ENCODE measurements at regions not wholly inside any gene's neighbourhood (a gene's known extent, or its start where the extent isn't known, plus 50 kb on each side); places are given as distances from the start of the nearest gene placed in this dataset. TPM values are rescaled to one million over a fixed set of nuclear protein-coding genes. Genes with fewer than 3 reads are reported as not detected.
A peak's percentile ranks its signal among the peaks of the same experiment; 100 is the strongest.

DNA sequence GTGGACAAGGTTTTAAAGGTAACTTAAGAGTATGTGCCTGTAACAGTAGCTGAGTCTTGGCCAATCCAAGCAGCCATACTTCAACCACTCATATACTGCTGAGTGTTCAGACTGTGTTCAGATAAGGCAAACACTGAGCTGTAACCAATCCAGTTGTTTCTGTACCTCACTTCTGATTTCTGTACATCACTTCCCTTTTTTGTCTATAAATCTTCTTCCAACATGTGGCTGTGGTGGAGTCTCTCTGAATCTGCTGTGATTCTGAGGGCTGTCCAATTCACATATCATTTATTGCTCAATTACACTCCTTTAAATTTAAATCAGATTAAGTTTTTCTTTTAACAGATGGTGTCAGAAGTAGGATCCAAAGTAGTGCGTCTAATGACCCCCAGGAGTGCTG is 149.5 kb upstream of the PHF14 start:
- no peak for DNase-seq (ENCODE audit: low read depth)

DNA sequence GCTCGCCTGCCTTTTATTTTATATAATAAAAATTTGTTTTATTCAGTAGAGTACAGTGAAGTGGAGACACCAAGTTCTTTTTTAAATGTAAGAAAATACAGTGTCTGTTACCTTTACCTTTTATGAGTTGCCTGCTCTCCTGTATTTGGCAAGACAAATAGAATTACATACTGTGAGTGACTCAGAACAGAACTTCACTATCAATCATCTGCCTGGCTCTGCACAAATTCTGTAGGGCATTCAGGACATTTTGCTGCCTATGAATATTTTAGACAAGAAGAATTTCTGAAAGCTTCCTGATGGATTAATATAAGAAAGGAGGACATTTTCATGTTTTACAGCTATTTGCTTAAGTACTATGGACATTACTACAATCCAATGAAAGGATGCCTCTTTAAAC is 135.4 kb upstream of the PHF14 start:
- DNase-seq (ENCODE audit: low read depth) = no peak

DNA sequence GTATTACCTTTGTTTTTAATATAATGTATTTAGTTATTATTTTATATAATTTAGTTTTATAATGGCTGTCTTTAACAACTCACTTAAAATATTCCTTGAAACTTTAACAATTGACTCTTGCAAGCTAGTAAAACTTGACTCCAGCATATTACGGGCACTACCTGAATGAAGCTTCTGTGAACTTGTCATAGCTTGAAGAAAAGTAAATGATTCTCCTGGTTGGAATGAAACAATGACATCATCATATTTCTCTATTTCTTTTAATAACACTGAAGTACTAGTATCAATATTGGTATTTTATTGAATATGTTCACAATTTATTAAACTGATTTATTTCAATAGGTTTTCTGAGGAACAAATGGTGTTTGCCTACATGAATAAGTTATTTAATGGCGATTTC is 128.4 kb upstream of the PHF14 start:
- DNase-seq (ENCODE audit: low read depth) = no peak

DNA sequence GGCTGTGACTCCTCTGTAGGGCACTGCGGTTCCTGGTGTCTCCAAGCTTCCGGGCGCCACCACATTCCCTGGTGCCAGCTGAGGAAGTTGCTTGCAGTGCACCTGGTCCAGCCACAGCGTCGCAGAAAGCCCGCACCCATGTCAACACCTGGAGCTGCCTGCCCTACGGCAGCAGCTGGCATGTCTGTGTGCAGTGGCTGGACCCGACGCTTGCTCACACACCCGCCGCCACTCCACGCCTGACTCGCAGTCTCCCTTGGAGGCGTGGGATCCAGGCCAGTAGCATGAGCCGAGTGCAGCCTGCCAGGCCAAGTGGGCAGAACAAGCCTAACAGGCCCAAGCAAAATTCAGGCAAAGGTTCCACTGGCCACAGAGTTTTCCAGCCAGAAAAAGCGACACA is 118.1 kb upstream of the PHF14 start:
- no peak for DNase-seq (ENCODE audit: low read depth)

DNA sequence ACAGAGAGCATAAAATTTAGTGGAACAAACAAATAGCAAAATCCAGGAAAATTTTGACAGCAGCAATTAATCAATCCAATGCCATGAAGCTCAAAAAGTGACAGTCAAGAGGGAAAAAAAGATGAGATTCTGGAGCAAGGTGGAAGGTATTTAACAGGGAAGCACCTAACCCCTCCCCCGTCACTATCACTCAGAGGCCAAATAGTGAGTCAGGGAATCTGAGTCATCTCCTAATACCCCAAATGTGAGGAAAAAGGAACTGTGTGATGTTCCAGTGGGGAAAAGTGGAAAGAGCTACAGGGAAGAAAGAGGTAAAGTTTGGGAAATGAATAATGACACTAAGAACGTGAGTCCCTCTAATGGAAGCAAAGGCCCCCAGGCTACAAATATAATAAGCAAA is 113.2 kb upstream of the PHF14 start:
- DNase-seq (ENCODE audit: low read depth) = peak; percentile 50

DNA sequence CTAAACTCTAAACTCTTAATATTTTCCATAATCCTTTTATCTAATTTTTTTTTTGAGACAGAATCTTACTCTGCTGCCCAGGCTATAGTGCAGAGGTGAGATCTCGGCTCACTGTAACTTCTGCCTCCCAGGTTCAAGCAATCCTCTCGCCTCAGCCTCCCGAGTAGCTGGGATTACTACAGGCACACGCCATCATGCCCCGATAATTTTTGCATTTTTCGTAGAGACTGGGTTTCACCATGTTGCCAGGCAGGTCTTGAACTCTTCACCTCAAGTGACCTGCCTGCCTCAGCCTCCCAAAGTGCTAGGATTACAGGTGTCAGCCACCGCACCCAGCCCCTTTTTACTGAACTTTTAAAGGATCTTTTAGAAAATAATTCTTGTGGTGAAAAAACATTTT is 110.2 kb upstream of the PHF14 start:
- DNase-seq (ENCODE audit: low read depth) = no peak

DNA sequence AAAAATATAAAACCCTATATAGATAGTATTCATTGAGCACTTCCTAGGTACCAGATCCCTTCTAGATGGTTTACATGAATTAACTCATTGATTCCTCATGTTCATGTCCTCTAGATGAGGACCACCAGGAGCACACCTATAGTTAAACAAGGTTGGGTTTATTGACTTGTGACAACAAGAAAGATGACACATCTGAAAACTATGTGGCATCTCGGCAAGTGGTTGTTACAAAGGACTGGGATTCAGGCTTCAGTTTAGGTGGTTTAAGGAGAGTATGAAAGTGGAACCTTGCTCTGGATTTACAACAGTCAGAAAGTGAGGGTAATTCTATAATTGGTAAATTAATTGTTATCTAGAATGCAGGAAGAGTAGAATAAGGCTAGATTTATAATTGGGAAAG is 99.0 kb upstream of the PHF14 start:
- peak; percentile 52 for DNase-seq (ENCODE audit: low read depth)

DNA sequence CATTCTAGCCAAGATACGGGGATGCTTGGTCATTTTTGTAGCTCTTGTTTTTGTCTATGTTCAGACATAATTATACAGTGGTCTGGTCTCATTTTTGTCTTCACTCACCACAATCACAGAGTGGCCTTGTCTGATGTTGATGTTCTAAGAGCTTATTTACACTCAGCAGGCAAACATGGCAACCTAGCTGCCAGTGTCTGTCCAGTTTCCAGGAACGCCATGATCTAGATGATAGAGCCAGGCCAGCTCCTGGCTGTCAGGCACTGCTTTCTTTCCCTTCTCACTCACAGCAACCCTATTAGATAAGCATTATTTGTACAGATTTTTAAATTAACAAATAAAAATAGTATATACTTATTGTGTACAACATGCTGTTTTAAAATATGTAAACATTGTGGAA is 98.6 kb upstream of the PHF14 start:
- no peak for DNase-seq (ENCODE audit: low read depth)

DNA sequence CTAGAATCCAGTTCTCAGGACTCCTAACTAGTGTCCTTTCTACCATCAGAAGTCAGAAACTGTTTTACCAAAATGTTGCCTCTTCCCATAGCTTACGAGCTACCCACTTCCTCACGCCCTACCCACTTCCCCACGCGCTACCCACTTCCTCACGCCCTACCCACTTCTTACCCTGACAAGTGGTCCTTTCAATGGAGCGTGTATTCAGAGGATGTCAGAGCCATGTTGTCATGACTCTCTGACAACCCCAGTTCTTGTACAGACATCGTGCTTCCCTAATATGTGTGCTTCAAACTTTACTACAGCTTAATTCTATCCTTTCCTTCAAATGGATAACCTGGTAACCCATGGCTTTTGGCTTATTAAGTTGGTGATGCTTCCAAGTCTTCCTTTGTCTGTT is 84.8 kb upstream of the PHF14 start:
- no peak for DNase-seq (ENCODE audit: low read depth)

DNA sequence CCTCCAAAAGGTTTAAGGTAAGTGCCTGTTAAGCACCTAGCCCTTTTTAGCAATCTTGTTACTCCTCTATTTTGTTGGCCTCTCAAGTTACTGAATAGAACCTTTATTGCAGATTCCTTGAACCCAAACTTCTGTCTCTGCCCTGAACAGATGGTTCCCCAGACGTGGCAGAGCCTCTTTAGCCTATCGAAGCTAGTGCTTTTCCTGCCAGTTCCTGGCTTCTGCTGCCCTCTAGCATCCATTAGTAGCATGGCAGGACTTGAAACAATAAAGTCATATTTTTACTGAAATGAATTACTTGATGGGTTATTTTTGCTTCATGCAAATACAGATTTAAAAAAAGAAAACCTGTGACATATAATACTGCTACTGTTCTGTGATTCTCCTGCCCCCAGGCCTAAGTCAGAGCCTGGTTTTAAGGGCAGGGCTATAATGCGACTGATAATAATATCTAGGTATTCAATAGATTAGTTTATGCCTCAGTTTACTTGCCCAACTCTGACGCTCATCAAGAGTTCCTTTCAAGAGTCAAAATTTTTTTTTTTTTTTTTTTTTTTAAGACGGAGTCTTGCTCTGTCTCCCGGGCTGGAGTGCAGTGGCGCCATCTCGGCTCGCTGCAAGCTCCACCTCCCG is 84.3 kb upstream of the PHF14 start:
- DNase-seq (ENCODE audit: low read depth) = peak; percentile 39

DNA sequence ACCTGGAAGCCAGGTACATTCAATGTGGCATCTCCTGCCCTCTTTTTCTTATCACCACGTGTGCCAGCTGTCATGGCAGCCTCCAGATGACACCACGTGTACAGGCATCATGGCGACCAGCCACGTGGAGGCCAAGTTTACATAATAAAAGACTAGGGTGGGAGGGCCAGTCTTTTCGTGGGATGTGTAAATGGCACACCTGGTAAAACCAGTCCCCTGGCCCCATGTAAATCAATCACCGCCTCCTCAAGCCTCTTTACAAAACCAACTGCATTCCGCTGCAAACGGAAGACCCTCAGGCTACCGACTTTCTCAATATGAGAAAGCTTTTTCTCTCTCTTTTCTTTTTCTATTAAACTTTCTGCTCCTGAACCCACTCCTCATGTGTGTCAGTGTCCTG is 65.1 kb upstream of the PHF14 start:
- DNase-seq (ENCODE audit: low read depth) = no peak

DNA sequence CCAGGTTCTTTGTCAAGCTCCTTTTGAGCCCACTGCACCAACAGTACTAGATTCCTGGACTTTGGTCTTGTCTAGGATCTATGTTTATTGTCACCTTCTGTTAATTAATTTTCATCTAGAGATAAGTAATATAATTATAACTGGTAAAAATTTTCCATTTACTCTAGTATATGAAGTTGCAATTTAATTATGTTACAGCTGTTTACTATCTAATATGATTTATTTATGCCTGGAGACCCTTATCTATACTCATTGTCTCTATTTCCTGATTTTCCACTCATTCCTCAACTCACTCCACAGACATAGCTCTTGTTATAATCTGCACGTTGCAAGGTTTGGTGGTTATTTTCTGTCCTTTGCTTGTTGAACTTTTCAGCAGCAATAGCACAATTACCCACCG is 63.2 kb upstream of the PHF14 start:
- no peak for DNase-seq (ENCODE audit: low read depth)

DNA sequence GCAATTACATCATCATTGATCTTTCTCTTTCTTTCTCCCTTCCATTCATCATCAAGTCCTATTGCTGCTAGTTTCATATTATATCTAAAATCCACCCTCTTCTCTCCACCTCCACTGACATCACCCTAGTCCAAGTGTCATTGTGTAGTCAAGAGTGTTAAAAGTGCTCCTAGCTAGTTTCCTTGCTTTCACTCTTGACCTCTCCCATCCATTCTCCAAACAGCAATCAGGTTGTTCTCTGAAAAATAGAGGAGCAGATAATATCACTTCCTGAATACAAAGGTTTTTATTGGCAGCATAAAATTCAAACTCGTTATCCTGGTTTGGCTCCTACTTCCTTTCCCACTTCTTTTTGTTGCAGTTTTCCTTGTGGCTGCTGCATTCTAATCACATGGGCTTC is 61.6 kb upstream of the PHF14 start:
- DNase-seq (ENCODE audit: low read depth) = no peak

DNA sequence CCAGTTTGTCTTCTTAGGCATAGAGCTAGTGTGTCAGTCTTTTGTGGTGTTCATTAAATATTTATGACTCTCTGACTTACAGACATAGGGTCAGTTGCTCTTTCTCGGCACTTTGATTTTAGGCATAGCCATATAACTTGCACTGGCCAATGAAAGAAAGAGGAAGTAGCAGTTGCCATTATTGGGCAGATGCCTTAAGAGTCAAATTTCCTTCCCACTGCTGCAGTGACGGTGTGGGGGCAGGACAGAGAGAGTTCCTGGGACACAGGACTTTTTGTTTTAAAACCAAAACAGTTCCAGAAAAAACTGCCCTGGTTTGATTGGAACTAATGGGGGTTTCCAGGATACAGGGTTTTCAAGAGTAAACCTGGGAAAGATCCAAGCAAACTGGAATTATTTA is 60.2 kb upstream of the PHF14 start:
- no peak for DNase-seq (ENCODE audit: low read depth)

DNA sequence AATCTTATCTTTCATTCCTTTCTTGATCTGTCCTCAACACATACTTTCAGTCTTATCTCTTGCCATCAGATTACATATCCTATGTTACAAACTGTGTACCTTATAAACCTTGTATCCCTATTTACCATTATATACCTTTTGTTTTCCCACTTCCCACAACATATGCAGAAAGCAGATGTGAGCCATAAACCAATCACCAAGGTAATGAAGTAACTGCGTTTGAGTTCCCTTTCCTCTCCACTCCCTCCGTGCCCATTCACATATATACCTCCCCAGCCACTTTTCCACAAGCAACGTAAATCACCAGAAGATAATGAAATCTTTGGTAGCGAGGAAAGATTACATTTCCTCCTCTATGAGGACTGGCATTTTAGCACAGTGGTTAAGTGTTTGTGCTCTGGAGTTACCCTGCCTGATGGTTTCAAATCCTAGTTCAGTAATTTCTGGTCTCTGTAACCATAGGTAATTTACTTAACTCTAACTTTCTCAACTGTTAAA is 55.5 kb upstream of the PHF14 start:
- no peak for DNase-seq (ENCODE audit: low read depth)

DNA sequence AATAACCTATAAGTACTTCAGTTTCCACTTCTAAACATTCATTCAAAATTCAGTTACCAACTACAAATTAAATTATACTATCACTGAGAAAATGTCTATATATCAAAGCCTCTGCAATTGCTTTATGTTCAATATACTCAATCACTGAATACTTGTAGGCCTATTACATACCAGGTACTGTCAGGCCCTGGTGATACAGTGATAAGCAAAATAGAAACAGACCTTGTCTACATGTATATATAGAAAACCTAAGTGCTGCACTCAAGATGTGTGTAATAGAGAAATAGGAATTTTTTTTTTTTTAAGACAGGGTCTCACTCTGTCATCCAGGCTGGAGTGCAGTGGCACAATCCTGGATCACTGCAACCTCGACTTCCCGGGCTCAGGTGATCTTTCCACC is 53.7 kb upstream of the PHF14 start:
- DNase-seq (ENCODE audit: low read depth) = no peak

Small RNA genes in the stretch of these regions (small RNA-seq; reads per million reads assigned to genes)
- not detected for gene AC004852.1
- gene AC009945.1 = not detected
- 0.98 reads per million, percentile 73 among the genes with 10 or more reads in this experiment for gene RF00012
- gene RF00019 = not detected
